OCI-LY3 (cell line): ENCODE measurements at regions not wholly inside any gene's neighbourhood (a gene's known extent, or its start where the extent isn't known, plus 50 kb on each side); places are given as distances from the start of the nearest gene placed in this dataset.

ENCODE experiments used
- CTCF ChIP-seq: fragments of 200-600, 300-600 bp; sonication (generic); IDR thresholded peaks from 2 replicates; pipeline ENCODE4 v1.5.1; 2014; ENCODE audit warnings: antibody characterized with exemption, low read length, low read depth
- EZH2phosphoT487 ChIP-seq: fragments of 200-600 bp; shearing (Covaris generic); IDR thresholded peaks from 2 replicates; pipeline ENCODE4 v1.6.1; 2018; ENCODE audit warnings: antibody characterized with exemption, mixed run types, low read depth

DNA sequence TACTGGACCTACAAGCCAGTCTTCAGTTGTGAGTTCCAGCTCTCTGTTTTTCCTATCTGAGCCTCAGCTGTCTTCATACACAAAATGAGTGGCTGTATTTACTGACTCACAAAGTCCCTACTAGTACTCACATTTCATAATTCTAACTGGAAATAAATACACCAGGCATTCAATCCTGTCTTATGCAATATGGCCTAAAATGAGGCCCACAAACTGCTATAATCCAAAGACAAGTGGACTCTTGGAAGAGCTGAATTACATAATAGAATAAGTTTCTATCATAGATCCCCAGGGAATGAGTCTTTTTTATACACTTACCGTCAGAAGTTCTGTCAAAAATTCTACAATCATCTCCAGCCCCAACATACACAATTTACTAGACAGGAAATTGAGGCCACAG is 211.9 kb downstream of the LRRN1 start:
- no peak for TF ChIP-seq CTCF
- no peak for TF ChIP-seq EZH2phosphoT487
